IPS-20b (cell line): ENCODE measurements at regions not wholly inside any gene's neighbourhood (a gene's known extent, or its start where the extent isn't known, plus 50 kb on each side); places are given as distances from the start of the nearest gene placed in this dataset.

Experiments used
- H3K27ac ChIP-seq: one replicate; pipeline ENCODE4 v1.5.1; 2013; ENCODE audit warnings: low read length
- H3K27me3 ChIP-seq: 2 replicates; pipeline ENCODE4 v1.6.1; 2013; ENCODE audit warnings: mild to moderate bottlenecking, low read length, inconsistent platforms; ENCODE audit not compliant: insufficient read depth
- H3K36me3 ChIP-seq: 2 replicates; pipeline ENCODE4 v1.6.1; 2013; ENCODE audit warnings: low read depth, mild to moderate bottlenecking, inconsistent platforms, low read length, moderate library complexity; ENCODE audit not compliant: insufficient read depth
- H3K4me1 ChIP-seq: 2 replicates; pipeline ENCODE4 v1.6.1; 2013; ENCODE audit warnings: mild to moderate bottlenecking, control low read depth, inconsistent platforms, low read length, moderate library complexity; ENCODE audit not compliant: insufficient read depth
- H3K4me3 ChIP-seq: 2 replicates; pipeline ENCODE4 v1.5.1; 2013; ENCODE audit warnings: mild to moderate bottlenecking, low read length, inconsistent platforms
- H3K9ac ChIP-seq: 2 replicates; pipeline ENCODE4 v1.6.1; 2013; ENCODE audit warnings: low read depth, mild to moderate bottlenecking, inconsistent platforms, low read length, moderate library complexity
- H3K9me3 ChIP-seq: 2 replicates; pipeline ENCODE4 v1.6.1; 2013; ENCODE audit warnings: mild to moderate bottlenecking, low read depth, low read length, inconsistent platforms; ENCODE audit not compliant: insufficient read depth

- no peak overlapping the region for H3K4me3 ChIP-seq
Observed at GRCh38 chr12:87728931-87729593, 300.1 kb downstream of the C12orf50 start.

GRCh38 chr12:87720967-87721366, 308.2 kb downstream of the C12orf50 start:
- no peaks in the 10 kb centered on the region; the same call in 1 of the 2 replicates for H3K9me3 ChIP-seq
- H3K36me3 ChIP-seq, result no peaks in the 10 kb centered on the region
- no peak overlapping the region for H3K27ac ChIP-seq
- H3K27me3 ChIP-seq, result no peaks in the 10 kb centered on the region
- H3K9ac ChIP-seq, result no peak overlapping the region
- H3K4me1 ChIP-seq, result no peaks in the 10 kb centered on the region
- H3K4me3 ChIP-seq, result no peak overlapping the region

More at GRCh38 chr12:87728931-87729593, 300.1 kb downstream of the C12orf50 start:
- Histone ChIP-seq H3K27ac (no peak overlapping the region), H3K9ac (no peak overlapping the region), H3K9me3 (no peaks in the 10 kb centered on the region), H3K36me3 (no peaks in the 10 kb centered on the region), H3K4me1 (no peaks in the 10 kb centered on the region), H3K27me3 (no peaks in the 10 kb centered on the region)

- Histone ChIP-seq H3K9ac (no peak overlapping the region), H3K9me3 (no peaks in the 10 kb centered on the region), H3K36me3 (no peaks in the 10 kb centered on the region), H3K27ac (no peak overlapping the region), H3K27me3 (no peaks in the 10 kb centered on the region), H3K4me3 (no peak overlapping the region), H3K4me1 (no peaks in the 10 kb centered on the region)
Observed at GRCh38 chr12:87704374-87704773, 324.8 kb downstream of the C12orf50 start.

- no peaks in the 10 kb centered on the region for H3K4me1 ChIP-seq
Observed at GRCh38 chr12:87690236-87690810, 338.9 kb downstream of the C12orf50 start.

GRCh38 chr12:87689196-87689595, 340.0 kb downstream of the C12orf50 start:
- H3K4me1 ChIP-seq, result no peaks in the 10 kb centered on the region
- no peaks in the 10 kb centered on the region for H3K9me3 ChIP-seq
- no peaks in the 10 kb centered on the region for H3K27me3 ChIP-seq
- no peak overlapping the region for H3K9ac ChIP-seq
- H3K4me3 ChIP-seq, result no peak overlapping the region
- no peak overlapping the region for H3K27ac ChIP-seq
- H3K36me3 ChIP-seq, result no peaks in the 10 kb centered on the region

More at GRCh38 chr12:87690236-87690810, 338.9 kb downstream of the C12orf50 start:
- Histone ChIP-seq H3K9ac (no peak overlapping the region), H3K4me3 (no peak overlapping the region), H3K27me3 (no peaks in the 10 kb centered on the region), H3K36me3 (no peaks in the 10 kb centered on the region), H3K27ac (no peak overlapping the region), H3K9me3 (no peaks in the 10 kb centered on the region)

- H3K4me1 ChIP-seq, result no peaks in the 10 kb centered on the region
- no peak overlapping the region for H3K27ac ChIP-seq
- H3K9me3 ChIP-seq, result no peaks in the 10 kb centered on the region
- H3K36me3 ChIP-seq, result no peaks in the 10 kb centered on the region
- no peaks in the 10 kb centered on the region for H3K27me3 ChIP-seq
- H3K9ac ChIP-seq, result no peak overlapping the region
- H3K4me3 ChIP-seq, result no peak overlapping the region
Observed at GRCh38 chr12:87687362-87687761, 341.8 kb downstream of the C12orf50 start.

GRCh38 chr12:87685696-87686095, 343.5 kb downstream of the C12orf50 start:
- Histone ChIP-seq H3K27me3 (no peaks in the 10 kb centered on the region), H3K27ac (no peak overlapping the region), H3K4me1 (no peaks in the 10 kb centered on the region), H3K9me3 (no peaks in the 10 kb centered on the region), H3K36me3 (no peaks in the 10 kb centered on the region), H3K4me3 (no peak overlapping the region), H3K9ac (no peak overlapping the region)

GRCh38 chr12:87679251-87679650, 349.9 kb downstream of the C12orf50 start:
- no peaks in the 10 kb centered on the region for H3K9me3 ChIP-seq
- H3K27me3 ChIP-seq, result no peaks in the 10 kb centered on the region
- H3K4me1 ChIP-seq, result no peaks in the 10 kb centered on the region
- no peak overlapping the region for H3K9ac ChIP-seq
- no peak overlapping the region for H3K4me3 ChIP-seq
- no peak overlapping the region for H3K27ac ChIP-seq
- no peaks in the 10 kb centered on the region for H3K36me3 ChIP-seq

GRCh38 chr12:87678453-87678852, 350.7 kb downstream of the C12orf50 start:
- H3K9me3 ChIP-seq, result no peaks in the 10 kb centered on the region
- no peaks in the 10 kb centered on the region for H3K4me1 ChIP-seq
- H3K27ac ChIP-seq, result no peak overlapping the region
- no peak overlapping the region for H3K4me3 ChIP-seq
- no peaks in the 10 kb centered on the region for H3K27me3 ChIP-seq
- H3K36me3 ChIP-seq, result no peaks in the 10 kb centered on the region
- H3K9ac ChIP-seq, result no peak overlapping the region

GRCh38 chr12:87676731-87677130, 352.5 kb downstream of the C12orf50 start:
- no peaks in the 10 kb centered on the region for H3K4me1 ChIP-seq
- no peaks in the 10 kb centered on the region for H3K36me3 ChIP-seq
- no peaks in the 10 kb centered on the region for H3K9me3 ChIP-seq
- H3K27ac ChIP-seq, result no peak overlapping the region
- no peak overlapping the region for H3K4me3 ChIP-seq
- no peaks in the 10 kb centered on the region for H3K27me3 ChIP-seq
- no peak overlapping the region for H3K9ac ChIP-seq

GRCh38 chr12:87671757-87672156, 357.4 kb downstream of the C12orf50 start:
- no peak overlapping the region for H3K4me3 ChIP-seq
- no peak overlapping the region for H3K9ac ChIP-seq
- no peaks in the 10 kb centered on the region for H3K36me3 ChIP-seq
- no peaks in the 10 kb centered on the region for H3K27me3 ChIP-seq
- no peaks in the 10 kb centered on the region for H3K9me3 ChIP-seq
- no peaks in the 10 kb centered on the region for H3K4me1 ChIP-seq
- no peak overlapping the region for H3K27ac ChIP-seq

GRCh38 chr12:87670448-87670847, 358.8 kb downstream of the C12orf50 start:
- Histone ChIP-seq H3K9ac (no peak overlapping the region), H3K27ac (no peak overlapping the region), H3K4me1 (no peaks in the 10 kb centered on the region), H3K4me3 (no peak overlapping the region), H3K9me3 (no peaks in the 10 kb centered on the region), H3K27me3 (no peaks in the 10 kb centered on the region), H3K36me3 (no peaks in the 10 kb centered on the region)
